ENCODE measurements at regions not wholly inside any gene's neighbourhood (a gene's known extent, or its start where the extent isn't known, plus 50 kb on each side); places are given as distances from the start of the nearest gene placed in this dataset.
A peak's percentile ranks its signal among the peaks of the same experiment; 100 is the strongest.

GRCh38 chr9:16092142-16093091, 539.6 kb downstream of the CCDC171 start:
- no peak for DNase-seq (ENCODE audit: low read depth)

- DNase-seq (ENCODE audit: low read depth) = no peak
These were observed 545.5 kb downstream of the CCDC171 start for GRCh38 chr9:16098306-16098705.

DNA sequence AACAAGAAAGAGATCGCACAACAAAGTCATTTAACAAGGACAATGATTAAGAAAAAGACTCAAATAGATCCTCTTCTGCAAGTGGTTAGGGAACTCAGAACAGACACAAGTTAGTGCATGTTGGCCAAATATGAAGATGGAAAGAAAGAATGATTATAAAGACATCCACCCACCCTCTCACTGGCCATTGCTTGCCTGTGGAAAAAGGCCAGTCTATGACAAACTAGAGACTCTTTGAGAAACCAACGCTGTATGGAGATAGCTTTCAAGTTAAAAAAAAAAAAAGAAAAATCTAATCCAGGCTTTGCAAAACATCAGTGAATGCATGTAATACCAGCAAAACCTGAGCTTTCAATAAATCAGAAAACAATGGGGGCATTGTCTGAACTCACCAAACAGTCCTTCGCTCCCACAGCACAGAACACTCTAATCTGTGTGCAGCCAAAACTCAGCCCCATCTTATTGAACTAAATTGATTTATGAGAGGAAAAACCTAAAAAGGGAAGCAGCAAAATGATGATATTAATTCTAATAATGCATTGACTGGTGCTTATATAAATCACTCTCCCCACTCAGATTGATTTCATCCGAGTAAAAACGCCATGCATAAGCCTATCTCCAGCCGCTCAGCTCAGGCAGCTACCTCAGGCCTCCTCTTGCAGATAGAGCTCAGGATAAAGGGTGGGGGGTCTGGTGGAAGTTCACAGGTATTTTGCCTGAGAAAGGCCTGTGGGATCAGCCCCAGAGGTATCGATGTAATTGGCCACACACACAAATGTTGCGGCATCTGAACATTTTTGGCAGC, 547.1 kb downstream of the CCDC171 start:
- DNase-seq (ENCODE audit: low read depth) = no peak

GRCh38 chr9:16100537-16101091, 547.8 kb downstream of the CCDC171 start:
- DNase-seq (ENCODE audit: low read depth) = no peak

DNA sequence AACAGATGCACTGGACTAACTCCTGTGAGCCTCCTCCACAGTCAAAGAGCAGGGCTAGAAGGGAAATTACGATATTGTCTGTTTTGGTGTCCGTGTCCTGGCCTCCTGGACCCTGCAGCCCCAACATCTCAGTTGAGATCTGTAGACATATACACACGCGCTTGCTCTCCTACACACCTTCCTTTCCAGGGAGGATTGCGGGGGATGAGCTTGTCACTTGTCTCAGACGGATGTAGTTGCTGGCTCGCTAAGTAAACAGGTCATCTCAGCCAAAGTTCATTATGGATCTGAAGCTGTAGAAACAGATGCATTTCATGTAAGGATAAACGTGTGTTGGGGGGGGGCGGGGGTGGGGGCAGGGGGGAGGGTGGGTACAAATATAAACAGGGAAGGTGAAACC, 549.3 kb downstream of the CCDC171 start:
- no peak for DNase-seq (ENCODE audit: low read depth)

DNA sequence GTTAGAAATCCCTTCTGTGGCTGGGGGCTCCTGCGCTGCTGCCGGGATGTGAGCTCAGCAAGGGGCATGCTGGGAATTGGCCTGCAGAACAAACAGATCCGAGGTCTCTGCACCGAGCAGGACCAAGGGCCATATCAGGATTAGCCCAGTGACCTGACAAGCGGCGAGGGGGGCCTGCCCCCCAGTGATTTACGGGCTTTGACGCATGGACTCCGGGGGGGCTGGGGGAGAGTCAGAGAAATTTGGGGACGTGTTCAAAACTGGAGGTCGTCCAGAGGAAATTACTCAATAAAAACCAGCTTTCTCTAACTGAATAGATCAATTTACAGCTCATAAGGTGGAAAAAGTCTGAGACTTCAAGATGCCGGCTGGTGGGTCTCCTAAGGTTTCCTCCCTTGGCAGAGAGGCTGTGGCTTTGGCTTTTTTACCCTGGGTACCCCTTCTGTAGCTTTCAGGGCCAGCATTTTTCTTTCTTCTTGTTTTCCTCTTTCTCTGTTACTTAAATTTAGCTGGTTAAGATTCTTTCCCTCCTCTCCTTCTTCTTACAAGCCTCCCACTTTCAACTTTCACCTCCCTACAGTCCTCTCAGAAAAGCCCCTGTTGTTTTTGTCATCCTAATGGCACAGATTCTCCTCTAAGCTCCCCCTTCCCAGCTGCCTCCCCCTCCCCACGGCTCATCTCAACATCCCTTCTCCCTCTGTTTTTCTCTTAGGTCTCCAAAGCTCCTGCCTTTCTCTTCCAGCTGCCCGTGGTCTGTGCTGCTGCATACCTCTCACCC, 551.0 kb downstream of the CCDC171 start:
- no peak for DNase-seq (ENCODE audit: low read depth)

GRCh38 chr9:16105168-16106020, 552.6 kb downstream of the CCDC171 start:
- no peak for DNase-seq (ENCODE audit: low read depth)

- no peak for DNase-seq (ENCODE audit: low read depth)
These were observed 553.3 kb downstream of the CCDC171 start for GRCh38 chr9:16106021-16106571.

DNA sequence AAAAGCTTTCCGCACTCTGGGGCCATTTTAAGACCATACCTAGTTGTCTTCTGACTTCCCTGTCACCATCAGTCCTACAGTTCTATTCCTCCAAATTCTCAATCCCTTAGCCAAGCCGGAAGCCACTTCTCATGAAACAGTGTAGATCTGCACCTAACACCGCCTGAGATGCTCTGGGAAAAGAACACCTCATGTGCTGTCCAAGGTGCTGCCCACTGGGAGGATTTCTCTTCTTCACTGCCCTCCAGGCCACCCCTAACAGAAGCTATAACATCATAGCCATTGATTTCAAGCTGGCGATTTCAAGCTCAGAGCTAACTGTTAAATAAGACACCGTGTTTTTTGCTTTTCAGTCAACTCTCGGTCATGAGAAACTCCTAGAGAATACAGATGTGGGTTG, 559.3 kb downstream of the CCDC171 start:
- DNase-seq (ENCODE audit: low read depth) = no peak

- no peak for DNase-seq (ENCODE audit: low read depth)
These were observed 563.2 kb downstream of the CCDC171 start for GRCh38 chr9:16115994-16116393.

- no peak for DNase-seq (ENCODE audit: low read depth)
These were observed 565.2 kb downstream of the CCDC171 start for GRCh38 chr9:16118043-16118442.

DNA sequence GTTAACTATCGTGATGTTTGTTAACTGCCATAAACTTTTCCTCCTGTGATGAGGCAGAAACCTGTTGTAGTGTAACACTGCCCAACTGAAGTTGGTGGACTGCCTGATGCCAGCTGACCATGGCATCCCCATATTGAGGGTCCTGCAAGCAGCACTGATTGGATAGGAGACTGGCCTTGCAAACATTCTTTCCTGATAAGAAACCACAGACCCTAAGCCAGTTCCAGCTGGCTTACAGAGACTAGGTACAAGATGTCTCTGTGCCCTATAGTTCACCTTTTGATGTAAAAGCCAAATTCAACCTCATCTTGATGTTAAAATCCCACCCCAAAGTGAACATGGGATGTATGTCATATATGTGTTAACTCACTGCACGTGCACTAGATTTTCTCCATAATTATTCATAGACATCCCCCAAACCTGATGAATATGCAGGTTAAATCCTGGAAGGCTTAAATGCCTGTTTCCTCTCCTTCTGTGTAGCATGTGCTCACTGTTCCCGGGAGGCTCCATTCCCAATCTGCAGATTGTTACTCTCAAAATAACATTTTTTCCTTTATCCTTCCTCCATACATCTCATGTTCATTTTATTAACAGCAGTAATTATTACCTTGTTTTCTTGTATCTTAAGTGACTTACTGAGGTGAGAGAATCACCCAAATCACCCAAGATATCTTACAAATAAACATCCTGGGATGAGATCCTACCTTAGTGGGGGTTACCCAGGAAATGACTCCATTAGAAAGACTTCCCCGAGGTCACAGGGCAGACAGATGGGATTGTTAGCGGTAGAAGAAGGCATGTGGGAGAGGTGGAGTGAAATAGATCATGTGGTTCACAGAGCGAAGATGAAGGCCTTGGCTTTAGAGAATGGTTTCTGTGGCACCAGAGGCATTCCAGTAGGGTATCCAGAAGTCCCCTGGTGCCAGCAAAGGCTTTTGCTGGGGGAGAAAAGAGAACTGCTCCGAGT, 566.7 kb downstream of the CCDC171 start:
- DNase-seq (ENCODE audit: low read depth) = peak; percentile 73

GRCh38 chr9:16120231-16120641, 567.4 kb downstream of the CCDC171 start:
- DNase-seq (ENCODE audit: low read depth) = no peak

DNA sequence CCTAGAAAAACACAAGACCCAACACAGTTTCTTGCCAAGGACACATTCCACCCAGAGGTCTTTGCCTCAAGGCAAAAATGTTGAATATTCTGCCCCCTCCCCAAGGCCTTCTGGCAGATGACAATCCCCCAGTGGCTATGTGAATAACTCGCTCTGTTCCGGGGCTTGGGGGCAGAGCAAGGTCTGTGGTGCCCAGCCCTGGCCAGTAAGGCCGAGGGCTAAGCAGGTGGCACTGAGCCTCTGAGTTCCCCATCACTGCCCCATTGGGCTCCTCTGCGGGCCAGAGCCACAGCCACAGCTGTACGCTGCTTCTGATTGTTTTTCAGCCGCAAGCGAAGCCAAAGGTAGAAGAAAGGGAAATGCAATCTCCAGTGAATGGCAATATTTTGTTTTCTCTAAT, 567.9 kb downstream of the CCDC171 start:
- DNase-seq (ENCODE audit: low read depth) = no peak

DNA sequence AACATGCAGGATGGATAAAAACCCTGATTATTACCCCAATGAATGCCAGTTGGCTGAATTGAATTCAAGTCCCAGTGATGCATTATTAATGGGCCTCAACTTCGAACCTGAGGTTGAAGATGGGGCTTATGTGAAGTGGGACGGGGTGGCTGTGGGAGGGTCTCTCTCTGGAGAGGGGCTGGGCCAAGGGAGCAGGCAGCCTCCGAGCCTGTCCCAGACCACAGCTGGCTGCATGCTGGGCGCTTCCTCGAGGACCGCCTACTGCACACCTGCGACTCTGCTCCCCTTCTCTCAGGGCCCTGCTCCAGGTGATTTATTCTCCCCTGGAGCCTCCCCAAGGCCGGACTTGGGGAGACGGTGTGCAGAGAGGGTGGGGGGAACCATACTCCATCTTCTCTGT, 568.3 kb downstream of the CCDC171 start:
- DNase-seq (ENCODE audit: low read depth) = no peak

DNA sequence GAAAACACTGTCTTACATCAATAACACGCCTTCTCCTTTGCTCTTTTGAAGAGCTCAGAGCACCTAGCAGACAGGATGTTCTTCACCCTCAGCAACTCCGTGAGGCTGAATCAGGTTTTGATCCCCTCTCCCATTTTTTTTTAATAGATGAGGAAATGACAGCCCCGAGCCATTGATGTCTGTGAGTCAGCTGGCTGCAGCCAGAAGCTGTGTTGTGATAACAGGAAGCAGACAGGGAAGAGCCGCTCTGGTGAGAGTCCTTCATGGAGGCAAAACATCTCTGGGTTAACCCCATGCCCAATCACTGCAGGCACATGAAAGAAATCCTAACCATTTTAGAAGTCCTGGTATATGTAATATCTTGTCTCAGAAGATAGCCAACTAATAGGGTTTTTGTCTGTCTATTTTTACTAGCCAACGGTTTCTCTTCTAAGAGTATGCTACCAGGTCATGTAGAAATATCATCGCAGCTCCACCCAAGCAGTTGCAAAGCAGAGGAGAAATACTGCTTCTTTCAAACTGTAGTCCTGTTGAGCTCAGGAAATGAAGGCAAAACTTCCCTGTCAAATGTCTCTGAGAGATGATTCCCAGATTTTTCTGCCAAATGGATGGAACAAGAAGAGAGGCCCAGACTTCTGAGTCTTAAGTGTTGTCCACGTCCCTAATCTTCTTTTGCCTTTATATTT, 568.9 kb downstream of the CCDC171 start:
- no peak for DNase-seq (ENCODE audit: low read depth)

- DNase-seq (ENCODE audit: low read depth) = no peak
These were observed 572.8 kb downstream of the CCDC171 start for GRCh38 chr9:16125629-16126028.

DNA sequence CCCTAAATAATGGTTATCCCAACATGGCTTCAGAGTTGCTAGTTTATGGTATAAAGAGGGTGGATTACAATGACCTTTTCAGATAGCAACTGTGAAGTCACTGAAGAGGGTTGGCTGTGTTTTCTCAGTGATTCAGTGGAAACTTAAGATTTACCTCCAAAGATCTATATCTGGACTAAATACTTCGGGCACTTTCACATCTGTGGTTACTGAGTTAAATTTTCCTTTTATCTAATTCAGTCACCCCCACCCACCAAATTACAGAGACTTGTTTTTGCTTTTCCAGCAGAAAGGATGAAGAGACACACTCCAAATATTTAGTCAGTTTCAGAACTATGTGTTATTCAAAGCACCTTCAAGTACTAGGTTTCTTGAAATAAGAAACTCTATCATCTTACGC, 573.2 kb downstream of the CCDC171 start:
- DNase-seq (ENCODE audit: low read depth) = no peak

- no peak for DNase-seq (ENCODE audit: low read depth)
These were observed 575.2 kb downstream of the CCDC171 start for GRCh38 chr9:16128003-16128402.

Measured in HS-5 (cell line).